ENCODE measurements at regions not wholly inside any gene's neighbourhood (a gene's known extent, or its start where the extent isn't known, plus 50 kb on each side); places are given as distances from the start of the nearest gene placed in this dataset.

GRCh38 chr9:126051446-126052130, 275.0 kb upstream of the MVB12B start:
- TF ChIP-seq TAF1 (IDR thresholded peaks at IDR 0.05; ENCODE audit: borderline replicate concordance, insufficient read depth, low read length) (no peak), REST (IDR thresholded peaks at IDR 0.05; ENCODE audit: insufficient read depth in 1 of 2, low read depth in 2 of 2, low read length in 2 of 2) (no peak), FOXP2 (optimal IDR thresholded peaks at IDR 0.05; ENCODE audit: borderline replicate concordance, extremely low read depth, extremely low read length, insufficient read depth) (no peak), POLR2AphosphoS5 (IDR thresholded peaks at IDR 0.05; ENCODE audit: low read depth, low read length) (no peak), SIN3A (IDR thresholded peaks at IDR 0.05; ENCODE audit: borderline replicate concordance, insufficient read depth, low read length) (no peak)

GRCh38 chr9:126052791-126053190, 273.8 kb upstream of the MVB12B start:
- TF ChIP-seq SIN3A (IDR thresholded peaks at IDR 0.05; ENCODE audit: borderline replicate concordance, insufficient read depth, low read length) (no peak), FOXP2 (optimal IDR thresholded peaks at IDR 0.05; ENCODE audit: borderline replicate concordance, extremely low read depth, extremely low read length, insufficient read depth) (no peak), TAF1 (IDR thresholded peaks at IDR 0.05; ENCODE audit: borderline replicate concordance, insufficient read depth, low read length) (no peak), REST (IDR thresholded peaks at IDR 0.05; ENCODE audit: insufficient read depth in 1 of 2, low read depth in 2 of 2, low read length in 2 of 2) (no peak), POLR2AphosphoS5 (IDR thresholded peaks at IDR 0.05; ENCODE audit: low read depth, low read length) (no peak)

- TF ChIP-seq TAF1 (IDR thresholded peaks at IDR 0.05; ENCODE audit: borderline replicate concordance, insufficient read depth, low read length): no peak
- TF ChIP-seq FOXP2 (optimal IDR thresholded peaks at IDR 0.05; ENCODE audit: borderline replicate concordance, extremely low read depth, extremely low read length, insufficient read depth): no peak
- no peak for TF ChIP-seq REST (IDR thresholded peaks at IDR 0.05; ENCODE audit: insufficient read depth in 1 of 2, low read depth in 2 of 2, low read length in 2 of 2)
- TF ChIP-seq SIN3A (IDR thresholded peaks at IDR 0.05; ENCODE audit: borderline replicate concordance, insufficient read depth, low read length): no peak
- no peak for TF ChIP-seq POLR2AphosphoS5 (IDR thresholded peaks at IDR 0.05; ENCODE audit: low read depth, low read length)
Measured at GRCh38 chr9:126053913-126054312, 272.7 kb upstream of the MVB12B start.

- TF ChIP-seq POLR2AphosphoS5 (IDR thresholded peaks at IDR 0.05; ENCODE audit: low read depth, low read length) (no peak), FOXP2 (optimal IDR thresholded peaks at IDR 0.05; ENCODE audit: borderline replicate concordance, extremely low read depth, extremely low read length, insufficient read depth) (no peak), TAF1 (IDR thresholded peaks at IDR 0.05; ENCODE audit: borderline replicate concordance, insufficient read depth, low read length) (no peak), REST (IDR thresholded peaks at IDR 0.05; ENCODE audit: insufficient read depth in 1 of 2, low read depth in 2 of 2, low read length in 2 of 2) (no peak), SIN3A (IDR thresholded peaks at IDR 0.05; ENCODE audit: borderline replicate concordance, insufficient read depth, low read length) (no peak)
Measured at GRCh38 chr9:126055381-126055985, 271.1 kb upstream of the MVB12B start.

All from PFSK-1 (cell line).